HCT116 (cell line): ENCODE measurements at regions not wholly inside any gene's neighbourhood (a gene's known extent, or its start where the extent isn't known, plus 50 kb on each side); places are given as distances from the start of the nearest gene placed in this dataset.

Experiments
- ATAC-seq: fragments of 200-7000 bp; cut with Tn5 transposase; 2 replicates; pipeline ENCODE4 v1.9.1; 2020; ENCODE audit warnings: mild to moderate bottlenecking, moderate library complexity
- BruUV-seq: library from RNA; stranded (reverse); fragments of 400-500 nt; replicated peaks from 2 replicates; lab custom pipeline; 2021; lab: Mats Ljungman, UMichigan
- CTCF ChIA-PET: fragments of 300-600 bp; sonication (Branson Sonifier 250); formaldehyde crosslinking; loops from one replicate; lab custom pipeline; 2021; ENCODE audit warnings: antibody characterized with exemption; lab: Charles Lee
- POLR2A ChIA-PET: fragments of 300-600, 350-600 bp; sonication (Branson Sonifier 250); formaldehyde crosslinking; loops from one replicate; lab custom pipeline; 2021; ENCODE audit warnings: antibody characterized with exemption; lab: Charles Lee
- RAD21 ChIA-PET, 2 experiments: fragments of 300-600 bp; sonication (Branson Sonifier 250); formaldehyde crosslinking; loops; one replicate each; lab custom pipeline; 2023; ENCODE audit warnings: low total read pairs in 2 of 2; ENCODE audit not compliant: uncharacterized antibody in 2 of 2, unreplicated experiment in 2 of 2, low non-redundant PET in 1 of 2; lab: Charles Lee
- DNase-seq: peaks from one replicate; pipeline ENCODE4 v3.0.0-alpha.2; 2010; ENCODE audit warnings: low read depth, low spot score
- H2AFZ ChIP-seq: fragments of 200-600 bp; shearing (Covaris generic), sonication (generic); 2 replicates; pipeline ENCODE4 v1.6.1; 2017; ENCODE audit warnings: low read depth, mixed run types, mixed read lengths, antibody characterized with exemption, low read length; ENCODE audit not compliant: poor library complexity, severe bottlenecking
- H3K27ac ChIP-seq: 2 replicates; pipeline ENCODE4 v1.5.1; 2012; ENCODE audit warnings: low read depth, low read length
- H3K27me3 ChIP-seq: fragments of 200-600 bp; sonication (generic); 2 replicates; pipeline ENCODE4 v1.6.1; 2016; ENCODE audit warnings: mixed run types, low read length, mixed read lengths; ENCODE audit not compliant: insufficient read depth
- H3K36me3 ChIP-seq, 2 experiments: fragments of 200-500 bp in 1 of 2; fragments of 200-600 bp in 1 of 2; sonication (Bioruptor generic) in 1 of 2; sonication (generic) in 1 of 2; 2 replicates each; pipeline versions ENCODE4 v1.5.1 to v1.6.1; 2014 to 2016; ENCODE audit warnings: low read length in 2 of 2, inconsistent platforms in 1 of 2, mixed read lengths in 1 of 2, mixed run types in 1 of 2; ENCODE audit not compliant: insufficient read depth in 2 of 2, control insufficient read depth in 1 of 2
- H3K4me1 ChIP-seq, 2 experiments: fragments of 200-600 bp in 1 of 2; sonication (generic) in 1 of 2; 2 replicates each; pipeline versions ENCODE4 v1.5.1 to v1.6.1; 2012 to 2017; ENCODE audit warnings: low read length in 2 of 2, inconsistent platforms in 1 of 2, mild to moderate bottlenecking in 1 of 2, mixed read lengths in 1 of 2, mixed run types in 1 of 2, moderate library complexity in 1 of 2; ENCODE audit not compliant: insufficient read depth in 2 of 2, control insufficient read depth in 1 of 2
- H3K4me2 ChIP-seq: fragments of 200-600 bp; sonication (generic); 2 replicates; pipeline ENCODE4 v1.6.1; 2017; ENCODE audit warnings: mixed run types, low read length, mixed read lengths
- H3K4me3 ChIP-seq, 2 experiments: fragments of 200-600 bp in 1 of 2; sonication (generic) in 1 of 2; replicated peaks in 1 of 2; 2 replicates each; pipeline ENCODE4 v1.5.1; 2011 to 2016; ENCODE audit warnings: low read length in 2 of 2, control low read depth in 1 of 2, low read depth in 1 of 2, mild to moderate bottlenecking in 1 of 2, mixed read lengths in 1 of 2, mixed run types in 1 of 2
- H3K79me2 ChIP-seq: fragments of 200-600 bp; sonication (generic); 2 replicates; pipeline ENCODE4 v1.6.1; 2017; ENCODE audit warnings: mild to moderate bottlenecking, mixed run types, low read length, moderate library complexity, mixed read lengths; ENCODE audit not compliant: insufficient read depth
- H3K9ac ChIP-seq: fragments of 200-600 bp; sonication (generic); 2 replicates; pipeline ENCODE4 v1.6.1; 2016; ENCODE audit warnings: low read length, mixed read lengths
- H3K9me2 ChIP-seq: fragments of 200-600 bp; sonication (generic), shearing (Covaris generic); 2 replicates; pipeline ENCODE4 v1.6.1; 2017; ENCODE audit warnings: mixed run types, mild to moderate bottlenecking, moderate library complexity; ENCODE audit not compliant: insufficient read depth
- H3K9me3 ChIP-seq, 2 experiments: fragments of 200-500 bp in 1 of 2; fragments of 200-600 bp in 1 of 2; sonication (Bioruptor generic) in 1 of 2; sonication (generic) in 1 of 2; 2 replicates each; pipeline ENCODE4 v1.6.1; 2014 to 2017; ENCODE audit warnings: low read length in 2 of 2, mixed read lengths in 2 of 2, inconsistent platforms in 1 of 2, low read depth in 1 of 2, mild to moderate bottlenecking in 1 of 2, mixed run types in 1 of 2, moderate library complexity in 1 of 2; ENCODE audit not compliant: control insufficient read depth in 1 of 2, insufficient read depth in 1 of 2
- H4K20me1 ChIP-seq: fragments of 200-600 bp; sonication (generic), shearing (Covaris generic); 2 replicates; pipeline ENCODE4 v1.6.1; 2017; ENCODE audit warnings: mixed run types, mild to moderate bottlenecking, moderate library complexity; ENCODE audit not compliant: insufficient read depth
- ATF3 ChIP-seq: IDR thresholded peaks from 2 replicates; pipeline ENCODE4 v1.6.1; 2012
- CBX3 ChIP-seq: IDR thresholded peaks from 2 replicates; pipeline ENCODE4 v1.6.1; 2012; ENCODE audit warnings: low read depth
- CEBPB ChIP-seq: IDR thresholded peaks from 2 replicates; pipeline ENCODE4 v1.6.1; 2012; ENCODE audit warnings: low read depth
- CTCF ChIP-seq, 3 experiments: fragments of 200-600 bp in 1 of 3; sonication (generic) in 1 of 3; IDR thresholded peaks in 2 of 3; conservative IDR thresholded peaks in 1 of 3; 2 replicates each; pipeline ENCODE4 v1.5.1; 2012 to 2017; ENCODE audit warnings: low read depth in 2 of 3, low read length in 2 of 3, antibody characterized with exemption in 1 of 3, borderline replicate concordance in 1 of 3, control low read depth in 1 of 3, mild to moderate bottlenecking in 1 of 3, mixed read lengths in 1 of 3, mixed run types in 1 of 3, moderate library complexity in 1 of 3; ENCODE audit not compliant: insufficient read depth in 1 of 3
- EGR1 ChIP-seq: IDR thresholded peaks from 2 replicates; pipeline ENCODE4 v1.6.1; 2012; ENCODE audit warnings: low read depth
- ELF1 ChIP-seq: IDR thresholded peaks from 2 replicates; pipeline ENCODE4 v1.6.1; 2012; ENCODE audit warnings: low read depth, borderline replicate concordance
- EZH2 ChIP-seq: fragments of 200-600 bp; sonication (generic); IDR thresholded peaks from 2 replicates; pipeline ENCODE4 v1.6.1; 2017; ENCODE audit warnings: antibody characterized with exemption, mixed run types
- EZH2phosphoT487 ChIP-seq: fragments of 200-600 bp; IDR thresholded peaks from 2 replicates; pipeline ENCODE4 v1.6.1; 2018; ENCODE audit warnings: antibody characterized with exemption, borderline replicate concordance
- FOSL1 ChIP-seq: IDR thresholded peaks from 2 replicates; pipeline ENCODE4 v1.6.1; 2012; ENCODE audit warnings: low read depth
- JUND ChIP-seq: IDR thresholded peaks from 2 replicates; pipeline ENCODE4 v1.6.1; 2012
- MAX ChIP-seq: IDR thresholded peaks from 2 replicates; pipeline ENCODE4 v1.6.1; 2012
- POLR2AphosphoS5 ChIP-seq: IDR thresholded peaks from 2 replicates; pipeline ENCODE4 v1.6.1; 2011; ENCODE audit warnings: mild to moderate bottlenecking, low read depth, low read length, moderate library complexity
- RAD21 ChIP-seq: IDR thresholded peaks from 2 replicates; pipeline ENCODE4 v1.6.1; 2012; ENCODE audit warnings: low read depth, mild to moderate bottlenecking
- REST ChIP-seq: IDR thresholded peaks from 2 replicates; pipeline ENCODE4 v1.6.1; 2012; ENCODE audit warnings: low read depth
- SIN3A ChIP-seq: IDR thresholded peaks from 2 replicates; pipeline ENCODE4 v1.6.1; 2012; ENCODE audit warnings: low read depth
- SP1 ChIP-seq: IDR thresholded peaks from 2 replicates; pipeline ENCODE4 v1.6.1; 2012; ENCODE audit warnings: low read depth
- SRF ChIP-seq: IDR thresholded peaks from 2 replicates; pipeline ENCODE4 v1.6.1; 2012; ENCODE audit warnings: low read depth
- ZBTB33 ChIP-seq: IDR thresholded peaks from 2 replicates; pipeline ENCODE4 v1.6.1; 2011; ENCODE audit warnings: mild to moderate bottlenecking, low read length, moderate library complexity; ENCODE audit not compliant: insufficient replicate concordance; ENCODE audit errors: extremely low read depth
- ZFX ChIP-seq: fragments of 450-650 bp; IDR thresholded peaks from 2 replicates; pipeline ENCODE4 v1.6.1; 2017
- ZNF274 ChIP-seq: fragments of 200-500 bp; sonication (Bioruptor generic); IDR thresholded peaks from 2 replicates; pipeline ENCODE4 v1.6.1; 2014; ENCODE audit warnings: mild to moderate bottlenecking, low read depth, low read length, inconsistent platforms
- intact Hi-C: fragments of 100-400 bp; cut with micrococcal nuclease; formaldehyde crosslinking; loops from 2 replicates; pipeline ENCODE4 v1.10.0; 2022

GRCh38 chrX:69015156-69015555 is 150.1 kb downstream of the PJA1 start:
- H3K4me1 ChIP-seq = no peaks in the 10 kb centered on the region
- H2AFZ ChIP-seq = no peak overlapping the region
- ChIA-PET CTCF (no interaction called here), POLR2A (no interaction called here), RAD21 (no interaction called here)
- BruUV-seq = no TSS peak
- no peaks in the 10 kb centered on the region for H3K9me3 ChIP-seq
- H3K9me2 ChIP-seq = no peaks in the 10 kb centered on the region
- H3K4me2 ChIP-seq = no peak overlapping the region
- ATAC-seq (no peak), DNase-seq (no peak)
- H3K9ac ChIP-seq = no peak overlapping the region
- no peaks in the 10 kb centered on the region for H4K20me1 ChIP-seq
- no peaks in the 10 kb centered on the region for H3K36me3 ChIP-seq
- H3K27ac ChIP-seq = no peak overlapping the region
- no peaks in the 10 kb centered on the region for H3K27me3 ChIP-seq
- intact Hi-C loops = no loop called here
- no peak overlapping the region for H3K4me3 ChIP-seq
- no peaks in the 10 kb centered on the region for H3K79me2 ChIP-seq
- TF ChIP-seq ELF1 = no peak
- TF ChIP-seq MAX = no peak
- no peak for TF ChIP-seq POLR2AphosphoS5
- no peak for TF ChIP-seq ZNF274
- TF ChIP-seq RAD21 = no peak
- no peak for TF ChIP-seq CTCF (IDR thresholded peaks at IDR 0.05 in 2 of 3, conservative IDR thresholded peaks at IDR 0.05 in 1 of 3; ENCODE audit: borderline replicate concordance in 1 of 3, insufficient read depth in 1 of 3, low read depth in 2 of 3, low read length in 2 of 3)
- no peak for TF ChIP-seq FOSL1
- TF ChIP-seq CEBPB = no peak
- TF ChIP-seq CBX3 = no peak
- TF ChIP-seq SIN3A = no peak
- TF ChIP-seq REST = no peak
- no peak for TF ChIP-seq SRF
- TF ChIP-seq ZBTB33 = no peak
- TF ChIP-seq ZFX = no peak
- no peak for TF ChIP-seq EZH2
- no peak for TF ChIP-seq EGR1
- no peak for TF ChIP-seq JUND
- TF ChIP-seq ATF3 = no peak
- TF ChIP-seq EZH2phosphoT487 = no peak
- no peak for TF ChIP-seq SP1
- TF ChIP-seq, all 23 proteins: peak for 0
